ENCODE measurements at regions not wholly inside any gene's neighbourhood (a gene's known extent, or its start where the extent isn't known, plus 50 kb on each side); places are given as distances from the start of the nearest gene placed in this dataset.

DNA sequence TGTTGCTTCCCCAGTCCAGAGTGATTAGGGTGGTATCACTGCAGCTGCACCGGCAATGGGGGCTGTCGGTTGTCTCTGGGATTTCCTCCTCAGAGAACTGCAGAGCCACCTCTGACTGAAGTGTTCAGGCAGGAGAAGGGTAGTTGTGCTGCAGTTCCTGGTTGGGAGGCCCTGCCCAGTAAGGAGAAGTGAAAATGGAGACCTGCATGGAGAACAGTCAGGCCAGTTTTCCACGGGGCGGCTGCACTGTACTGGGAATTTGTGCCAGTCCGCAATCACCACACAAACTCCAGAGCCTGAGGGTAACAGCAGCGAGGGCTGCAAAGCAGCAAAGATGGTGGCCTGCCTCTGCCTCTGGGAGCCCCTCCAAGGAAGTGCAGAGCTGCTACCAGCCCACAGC lies 58.1 kb upstream of the CCDC190 start:
- ChIA-PET CTCF (ENCODE audit: partially characterized antibody) (interaction anchor here (1.2 kb wide), 1 partner anchor 65 kb away, joined by 3 read pairs; no protein-coding TSS in a partner anchor), POLR2A (ENCODE audit: partially characterized antibody) (no interaction called here)
- no peak overlapping the region for H3K4me2 ChIP-seq (ENCODE audit: insufficient read depth in 1 of 2, low read depth in 2 of 2, low read length in 2 of 2)
- no peaks in the 10 kb centered on the region for H3K27me3 ChIP-seq (replicated peaks in 1 of 4; ENCODE audit: control insufficient read depth in 3 of 4, extremely low read depth in 1 of 4, insufficient read depth in 3 of 4, low read length in 3 of 4)
- no peak overlapping the region for H3K4me3 ChIP-seq (ENCODE audit: extremely low read depth in 1 of 4, insufficient read depth in 2 of 4, low read depth in 3 of 4, low read length in 4 of 4)
- no peaks in the 10 kb centered on the region for H3K79me2 ChIP-seq (ENCODE audit: control insufficient read depth in 1 of 2, insufficient read depth in 2 of 2, low read length in 2 of 2)
- H4K91ac ChIP-seq (replicated peaks; ENCODE audit: insufficient read length, low read length) = no peak overlapping the region
- H2BK5ac ChIP-seq (ENCODE audit: low read depth, low read length) = no peak overlapping the region
- no peak overlapping the region for H2BK15ac ChIP-seq (ENCODE audit: low read length)
- DNase-seq (ENCODE audit: low read depth in 1 of 2, low spot score in 2 of 2) (no peak), FAIRE-seq (no peak)
- H4K8ac ChIP-seq (ENCODE audit: extremely low read depth, insufficient read depth, low read length) = no peak overlapping the region; the same call in 1 of the 2 replicates
- no peak for TF ChIP-seq RFX5 (IDR thresholded peaks at IDR 0.05; ENCODE audit: borderline replicate concordance, low read depth, low read length)
- H3K9ac ChIP-seq (replicated peaks in 1 of 4; ENCODE audit: extremely low read depth in 1 of 4, low read depth in 3 of 4, low read length in 3 of 4) = no peak overlapping the region
- H3K4ac ChIP-seq (replicated peaks; ENCODE audit: insufficient read length, low read depth, low read length) = no peak overlapping the region
- H3K79me1 ChIP-seq (ENCODE audit: low read depth, low read length) = no peaks in the 10 kb centered on the region
- H3K27ac ChIP-seq (ENCODE audit: low read depth, low read length) = no peak overlapping the region
- H2BK20ac ChIP-seq (ENCODE audit: low read length) = no peak overlapping the region
- no peak overlapping the region for H2BK12ac ChIP-seq (ENCODE audit: low read depth, low read length)
- no peaks in the 10 kb centered on the region for H3K36me3 ChIP-seq (ENCODE audit: control insufficient read depth in 2 of 4, insufficient read depth in 4 of 4, low read length in 3 of 4)
- H4K5ac ChIP-seq (ENCODE audit: insufficient read length, low read depth, low read length) = no peak overlapping the region
- H3K23ac ChIP-seq (ENCODE audit: insufficient read length) = no peak overlapping the region
- H3K9me3 ChIP-seq (ENCODE audit: insufficient read depth in 2 of 2, low read depth in 1 of 2, low read length in 1 of 2) = no peaks in the 10 kb centered on the region
- H3K23me2 ChIP-seq (ENCODE audit: low read depth, low read length) = no peaks in the 10 kb centered on the region
- no peak overlapping the region for H2BK120ac ChIP-seq (replicated peaks; ENCODE audit: low read depth, low read length)
- no peaks in the 10 kb centered on the region for H3K4me1 ChIP-seq (replicated peaks in 1 of 4; ENCODE audit: control insufficient read depth in 3 of 4, insufficient read depth in 4 of 4, low read length in 3 of 4)
- no peak overlapping the region for H3K56ac ChIP-seq (replicated peaks; ENCODE audit: insufficient read length, low read depth, low read length)
- no peak overlapping the region for H2AK5ac ChIP-seq (ENCODE audit: low read depth, low read length)
- no peak overlapping the region for H3K18ac ChIP-seq (ENCODE audit: extremely low read depth, low read length)
- H3K14ac ChIP-seq (ENCODE audit: insufficient read length) = no peak overlapping the region
- no peaks in the 10 kb centered on the region for H4K20me1 ChIP-seq (replicated peaks in 1 of 2; ENCODE audit: control insufficient read depth in 1 of 2, insufficient read depth in 2 of 2, low read length in 2 of 2)
- no peak overlapping the region; the same call in 1 of the 2 replicates for H2AFZ ChIP-seq (ENCODE audit: low read length)
- WGBS, 2 experiments (ENCODE audit: extremely low coverage in 1 of 2, insufficient coverage in 1 of 2, insufficient read length in 1 of 2, insufficient replicate concordance in 2 of 2, low coverage in 1 of 2, low lambda C conversion rate in 2 of 2, missing lambda C conversion rate in 1 of 2) = 88% methylated on average over 6 of the region's 6 CpGs; no CpG with 5 or more reads in 1 of the 2 experiments
